SK-N-SH treated with all-trans-retinoic acid at 6 μM for 48 hours (cell line): ENCODE measurements at regions not wholly inside any gene's neighbourhood (a gene's known extent, or its start where the extent isn't known, plus 50 kb on each side); places are given as distances from the start of the nearest gene placed in this dataset.

ENCODE experiments used
- GLIS3 ChIP-seq: fragments of 250-450 bp; sonication (Bioruptor Pico); IDR thresholded peaks from 2 replicates; pipeline ENCODE4 v1.5.0; 2020; ENCODE audit warnings: mild to moderate bottlenecking, moderate library complexity
- OSR1 ChIP-seq: fragments of 250-450 bp; sonication (Bioruptor Pico); IDR thresholded peaks from 2 replicates; pipeline ENCODE4 v1.8.0; 2022; ENCODE audit warnings: moderate library complexity, mild to moderate bottlenecking, inconsistent platforms
- TCF4 ChIP-seq: fragments of 250-450 bp; sonication (Bioruptor Pico); IDR thresholded peaks from 2 replicates; pipeline ENCODE4 v1.8.0; 2021; ENCODE audit warnings: mild to moderate bottlenecking, moderate library complexity, borderline replicate concordance
- TSHZ2 ChIP-seq: fragments of 250-450 bp; sonication (Bioruptor Pico); IDR thresholded peaks from 2 replicates; pipeline ENCODE4 v1.5.0; 2020; ENCODE audit warnings: mild to moderate bottlenecking, moderate library complexity

GRCh38 chr21:29486306-29486807 lies 187.6 kb downstream of the BACH1 start (continued):
- TF ChIP-seq TSHZ2 (CRISPR knock-in tag) (no peak), TCF4 (CRISPR knock-in tag) (no peak), GLIS3 (CRISPR knock-in tag) (no peak), OSR1 (no peak)
